GM12873 (cell line): ENCODE measurements at regions not wholly inside any gene's neighbourhood (a gene's known extent, or its start where the extent isn't known, plus 50 kb on each side); places are given as distances from the start of the nearest gene placed in this dataset.

Experiments
- CTCF ChIP-seq: IDR thresholded peaks from 2 replicates; pipeline ENCODE4 v1.5.1; 2012; ENCODE audit warnings: low read depth, mild to moderate bottlenecking, moderate library complexity, low read length, control low read depth; ENCODE audit not compliant: insufficient read depth; ENCODE audit errors: missing control alignments

- TF ChIP-seq CTCF, result no peak
Observed at GRCh38 chr15:47378527-47378926, 338.8 kb upstream of the SEMA6D start.

GRCh38 chr15:47383102-47383501 is 334.2 kb upstream of the SEMA6D start:
- TF ChIP-seq CTCF, result no peak

- TF ChIP-seq CTCF, result no peak
Observed at GRCh38 chr15:47383801-47384200, 333.5 kb upstream of the SEMA6D start.

GRCh38 chr15:47384341-47384740 is 333.0 kb upstream of the SEMA6D start:
- TF ChIP-seq CTCF, result no peak

- no peak for TF ChIP-seq CTCF
Observed at GRCh38 chr15:47384776-47385175, 332.5 kb upstream of the SEMA6D start.

- no peak for TF ChIP-seq CTCF
Observed at GRCh38 chr15:47386459-47386858, 330.8 kb upstream of the SEMA6D start.

- TF ChIP-seq CTCF, result no peak
Observed at GRCh38 chr15:47388299-47388698, 329.0 kb upstream of the SEMA6D start.
